PC-9 (cell line): ENCODE measurements at regions not wholly inside any gene's neighbourhood (a gene's known extent, or its start where the extent isn't known, plus 50 kb on each side); places are given as distances from the start of the nearest gene placed in this dataset.

Source experiments
- EZH2 ChIP-seq: fragments of 200-600 bp; sonication (generic); IDR thresholded peaks from 2 replicates; pipeline ENCODE4 v1.8.0; 2017; ENCODE audit warnings: antibody characterized with exemption, low read depth
- TF ChIP-seq, protein P1 (sequence below): fragments of 200-600 bp; sonication (generic); conservative IDR thresholded peaks from 2 replicates; pipeline ENCODE4 v1.6.1; 2017; ENCODE audit warnings: mixed run types, antibody characterized with exemption, mild to moderate bottlenecking, moderate library complexity

DNA sequence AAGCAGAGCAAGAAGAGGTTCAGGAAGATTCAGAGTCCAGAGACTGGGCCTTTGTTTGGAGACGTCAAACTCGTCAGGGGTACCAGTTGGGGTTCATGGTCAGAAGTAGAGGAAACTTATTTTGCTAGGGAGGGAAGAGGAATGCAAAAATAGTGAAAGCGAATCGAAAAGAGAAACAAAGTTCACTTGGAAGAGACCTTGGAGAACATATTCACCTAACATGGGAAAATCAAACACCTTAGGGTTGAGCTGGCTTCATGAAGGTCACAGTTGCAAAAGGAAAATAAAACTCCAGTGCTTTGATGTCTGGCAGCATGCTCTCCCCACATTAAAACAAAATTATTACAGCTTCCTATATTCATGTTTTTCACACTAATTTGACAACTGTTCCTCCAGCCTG lies 440.4 kb downstream of the EPM2A start:
- TF ChIP-seq, protein P1, sequence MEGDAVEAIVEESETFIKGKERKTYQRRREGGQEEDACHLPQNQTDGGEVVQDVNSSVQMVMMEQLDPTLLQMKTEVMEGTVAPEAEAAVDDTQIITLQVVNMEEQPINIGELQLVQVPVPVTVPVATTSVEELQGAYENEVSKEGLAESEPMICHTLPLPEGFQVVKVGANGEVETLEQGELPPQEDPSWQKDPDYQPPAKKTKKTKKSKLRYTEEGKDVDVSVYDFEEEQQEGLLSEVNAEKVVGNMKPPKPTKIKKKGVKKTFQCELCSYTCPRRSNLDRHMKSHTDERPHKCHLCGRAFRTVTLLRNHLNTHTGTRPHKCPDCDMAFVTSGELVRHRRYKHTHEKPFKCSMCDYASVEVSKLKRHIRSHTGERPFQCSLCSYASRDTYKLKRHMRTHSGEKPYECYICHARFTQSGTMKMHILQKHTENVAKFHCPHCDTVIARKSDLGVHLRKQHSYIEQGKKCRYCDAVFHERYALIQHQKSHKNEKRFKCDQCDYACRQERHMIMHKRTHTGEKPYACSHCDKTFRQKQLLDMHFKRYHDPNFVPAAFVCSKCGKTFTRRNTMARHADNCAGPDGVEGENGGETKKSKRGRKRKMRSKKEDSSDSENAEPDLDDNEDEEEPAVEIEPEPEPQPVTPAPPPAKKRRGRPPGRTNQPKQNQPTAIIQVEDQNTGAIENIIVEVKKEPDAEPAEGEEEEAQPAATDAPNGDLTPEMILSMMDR = no peak
- TF ChIP-seq EZH2 = no peak
